ENCODE measurements at regions not wholly inside any gene's neighbourhood (a gene's known extent, or its start where the extent isn't known, plus 50 kb on each side); places are given as distances from the start of the nearest gene placed in this dataset.

- no peak for DNase-seq
Measured at GRCh38 chr11:134658481-134659225, 246.6 kb upstream of the B3GAT1 start.

GRCh38 chr11:134657631-134658030 is 245.6 kb upstream of the B3GAT1 start:
- DNase-seq = peak; percentile 3

- peak; percentile 7 for DNase-seq
Measured at GRCh38 chr11:134656861-134657540, 245.0 kb upstream of the B3GAT1 start.

GRCh38 chr11:134656086-134656840 is 244.2 kb upstream of the B3GAT1 start:
- DNase-seq = peak; percentile 5

- peak; percentile 3 for DNase-seq
Measured at GRCh38 chr11:134655189-134655989, 243.3 kb upstream of the B3GAT1 start.

- peak; percentile 7 for DNase-seq
Measured at GRCh38 chr11:134654161-134654915, 242.3 kb upstream of the B3GAT1 start.

GRCh38 chr11:134652586-134653255 is 240.7 kb upstream of the B3GAT1 start:
- peak; percentile 2 for DNase-seq

GRCh38 chr11:134647066-134647743 is 235.2 kb upstream of the B3GAT1 start:
- DNase-seq = no peak

- DNase-seq = no peak
Measured at GRCh38 chr11:134646561-134646960, 234.5 kb upstream of the B3GAT1 start.

- no peak for DNase-seq
Measured at GRCh38 chr11:134645576-134645975, 233.5 kb upstream of the B3GAT1 start.

GRCh38 chr11:134644476-134645456 is 232.7 kb upstream of the B3GAT1 start:
- DNase-seq = no peak

- no peak for DNase-seq
Measured at GRCh38 chr11:134643115-134644012, 231.3 kb upstream of the B3GAT1 start.

GRCh38 chr11:134642206-134642605 is 230.2 kb upstream of the B3GAT1 start:
- no peak for DNase-seq

GRCh38 chr11:134640971-134641968 is 229.2 kb upstream of the B3GAT1 start:
- DNase-seq = no peak

GRCh38 chr11:134640536-134640935 is 228.5 kb upstream of the B3GAT1 start:
- DNase-seq = no peak

- no peak for DNase-seq
Measured at GRCh38 chr11:134639586-134640330, 227.7 kb upstream of the B3GAT1 start.

Measured in activated CD4-positive, alpha-beta T cell treated with anti-CD3 and anti-CD28 coated beads for 1 hour (primary cell).